PC-9 (cell line): ENCODE measurements at regions not wholly inside any gene's neighbourhood (a gene's known extent, or its start where the extent isn't known, plus 50 kb on each side); places are given as distances from the start of the nearest gene placed in this dataset.

Experiments
- EZH2 ChIP-seq: fragments of 200-600 bp; sonication (generic); IDR thresholded peaks from 2 replicates; pipeline ENCODE4 v1.8.0; 2017; ENCODE audit warnings: antibody characterized with exemption, low read depth
- TF ChIP-seq, protein P1 (sequence below): fragments of 200-600 bp; sonication (generic); conservative IDR thresholded peaks from 2 replicates; pipeline ENCODE4 v1.6.1; 2017; ENCODE audit warnings: mixed run types, antibody characterized with exemption, mild to moderate bottlenecking, moderate library complexity

DNA sequence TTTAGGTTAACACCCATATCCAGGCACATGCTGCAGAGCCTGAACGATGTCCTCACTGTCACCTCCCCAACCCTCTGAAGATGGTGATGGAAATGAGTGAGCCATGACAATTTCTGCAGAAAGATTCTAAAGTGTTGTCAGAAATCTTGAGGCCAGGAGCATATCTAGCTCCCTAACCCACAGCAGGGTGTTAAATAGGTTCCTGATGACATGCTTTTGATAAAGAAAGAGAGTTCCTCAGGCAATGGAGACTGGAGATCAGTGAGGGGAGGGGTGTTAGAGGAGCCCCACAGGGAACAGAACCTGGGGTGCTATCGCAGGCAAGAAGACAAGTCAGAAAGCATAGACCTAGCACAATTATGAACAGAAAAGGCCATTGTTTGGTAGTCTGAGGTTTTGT is 95.7 kb downstream of the ENC1 start:
- TF ChIP-seq, protein P1, sequence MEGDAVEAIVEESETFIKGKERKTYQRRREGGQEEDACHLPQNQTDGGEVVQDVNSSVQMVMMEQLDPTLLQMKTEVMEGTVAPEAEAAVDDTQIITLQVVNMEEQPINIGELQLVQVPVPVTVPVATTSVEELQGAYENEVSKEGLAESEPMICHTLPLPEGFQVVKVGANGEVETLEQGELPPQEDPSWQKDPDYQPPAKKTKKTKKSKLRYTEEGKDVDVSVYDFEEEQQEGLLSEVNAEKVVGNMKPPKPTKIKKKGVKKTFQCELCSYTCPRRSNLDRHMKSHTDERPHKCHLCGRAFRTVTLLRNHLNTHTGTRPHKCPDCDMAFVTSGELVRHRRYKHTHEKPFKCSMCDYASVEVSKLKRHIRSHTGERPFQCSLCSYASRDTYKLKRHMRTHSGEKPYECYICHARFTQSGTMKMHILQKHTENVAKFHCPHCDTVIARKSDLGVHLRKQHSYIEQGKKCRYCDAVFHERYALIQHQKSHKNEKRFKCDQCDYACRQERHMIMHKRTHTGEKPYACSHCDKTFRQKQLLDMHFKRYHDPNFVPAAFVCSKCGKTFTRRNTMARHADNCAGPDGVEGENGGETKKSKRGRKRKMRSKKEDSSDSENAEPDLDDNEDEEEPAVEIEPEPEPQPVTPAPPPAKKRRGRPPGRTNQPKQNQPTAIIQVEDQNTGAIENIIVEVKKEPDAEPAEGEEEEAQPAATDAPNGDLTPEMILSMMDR: no peak
- TF ChIP-seq EZH2: no peak
